HL-60 (cell line): ENCODE measurements at regions not wholly inside any gene's neighbourhood (a gene's known extent, or its start where the extent isn't known, plus 50 kb on each side); places are given as distances from the start of the nearest gene placed in this dataset.

Source experiments
- DNase-seq, 2 experiments: peaks; one replicate each; pipeline ENCODE4 v3.0.0-alpha.2; 2010 to 2020; ENCODE audit warnings: low read depth in 1 of 2, low spot score in 1 of 2
- H3K27ac ChIP-seq: fragments of 250-450 bp; sonication (Bioruptor Pico); replicated peaks from 2 replicates; pipeline ENCODE4 v1.5.1; 2020; ENCODE audit warnings: mild to moderate bottlenecking, moderate library complexity
- H3K27me3 ChIP-seq: fragments of 250-450 bp; sonication (Bioruptor Pico); 2 replicates; pipeline ENCODE4 v1.5.1; 2021; ENCODE audit warnings: mild to moderate bottlenecking, moderate library complexity; ENCODE audit not compliant: insufficient read depth, poor library complexity, severe bottlenecking
- H3K4me3 ChIP-seq: replicated peaks from 2 replicates; pipeline ENCODE4 v1.5.1; 2011; ENCODE audit warnings: mild to moderate bottlenecking, control low read depth, low read length; ENCODE audit not compliant: insufficient read depth
- CTCF ChIP-seq: IDR thresholded peaks from one replicate; pipeline ENCODE4 v1.5.1; 2011; ENCODE audit warnings: low read length, control low read depth, inconsistent platforms; ENCODE audit not compliant: insufficient read depth
- GABPA ChIP-seq: IDR thresholded peaks from 2 replicates; pipeline ENCODE4 v1.6.1; 2012; ENCODE audit warnings: low read depth
- POLR2AphosphoS5 ChIP-seq: IDR thresholded peaks from 2 replicates; pipeline ENCODE4 v1.6.1; 2012; ENCODE audit warnings: low read depth
- REST ChIP-seq: IDR thresholded peaks from 2 replicates; pipeline ENCODE4 v1.6.1; 2012; ENCODE audit warnings: low read depth; ENCODE audit not compliant: insufficient replicate concordance
- SPI1 ChIP-seq: IDR thresholded peaks from 2 replicates; pipeline ENCODE4 v1.6.1; 2012; ENCODE audit warnings: low read depth, mild to moderate bottlenecking, borderline replicate concordance

DNA sequence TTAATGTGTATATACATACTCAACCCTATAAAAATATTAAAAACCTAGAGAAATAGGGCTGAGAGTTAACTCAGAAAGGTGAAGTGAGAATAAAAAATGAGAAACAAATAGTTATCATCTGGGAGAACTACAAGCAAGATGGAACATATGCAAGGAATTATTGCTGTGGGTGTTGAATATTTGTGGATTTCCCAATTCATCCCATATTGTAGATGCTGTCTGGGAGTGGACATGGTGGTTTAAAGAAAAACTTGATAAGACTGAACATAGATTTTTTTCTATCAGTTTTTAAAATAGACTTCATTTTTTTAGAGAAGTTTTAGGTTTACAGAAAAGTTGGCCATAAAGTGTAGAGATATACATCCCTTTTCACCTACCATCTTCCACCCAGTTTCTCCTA lies 263.5 kb downstream of the SPATA31D1 start:
- TF ChIP-seq POLR2AphosphoS5 (no peak), GABPA (no peak), REST (no peak), SPI1 (no peak), CTCF (no peak)
- Histone ChIP-seq H3K27ac (no peak overlapping the region), H3K27me3 (no peaks in the 10 kb centered on the region), H3K4me3 (no peak overlapping the region)
- DNase-seq = no peak

GRCh38 chr9:82254646-82255367 lies 266.2 kb downstream of the SPATA31D1 start:
- H3K4me3 ChIP-seq = no peak overlapping the region
- H3K27ac ChIP-seq = no peak overlapping the region
- DNase-seq = no peak

DNA sequence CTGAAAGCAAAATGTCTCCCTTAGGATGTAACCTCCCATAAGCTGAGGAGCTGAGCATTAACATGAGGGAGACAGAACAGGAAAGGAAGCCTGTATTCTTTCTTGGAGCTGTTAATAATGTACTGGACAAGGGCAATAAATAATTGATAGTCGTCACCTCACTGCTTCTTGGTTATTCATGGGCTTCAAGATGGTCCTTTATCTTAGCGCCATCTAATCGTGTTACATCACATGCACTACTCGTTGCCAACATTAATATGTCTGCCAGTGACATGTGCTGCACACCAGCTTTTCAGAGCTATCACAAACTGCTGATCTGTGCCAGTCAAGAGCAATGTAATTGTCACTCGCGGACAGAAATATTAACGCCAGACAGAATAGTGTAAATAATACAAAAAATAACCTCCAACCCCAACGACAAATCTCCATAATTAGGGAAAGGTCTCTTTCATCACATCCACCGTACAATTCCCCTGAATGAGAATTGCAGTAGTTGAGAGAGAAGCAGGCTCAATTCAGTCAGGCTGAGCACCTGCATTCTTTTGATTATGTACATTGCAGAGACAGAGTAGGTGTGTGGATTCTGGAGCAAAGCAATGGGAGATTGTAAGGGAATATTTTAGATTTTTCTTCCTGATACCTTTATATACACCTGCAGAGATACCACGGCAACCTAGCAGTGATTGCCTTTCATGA lies 267.1 kb downstream of the SPATA31D1 start:
- Histone ChIP-seq H3K27ac (no peak overlapping the region), H3K27me3 (no peaks in the 10 kb centered on the region), H3K4me3 (no peak overlapping the region)
- no peak for DNase-seq
- TF ChIP-seq CTCF (no peak), REST (no peak), POLR2AphosphoS5 (no peak), SPI1 (no peak)

More at GRCh38 chr9:82254646-82255367, 266.2 kb downstream of the SPATA31D1 start:
- H3K27me3 ChIP-seq = no peaks in the 10 kb centered on the region
- no peak for TF ChIP-seq CTCF
- TF ChIP-seq SPI1 = peak; percentile 21; the same call in 1 of the 2 replicates

- Histone ChIP-seq H3K27me3 (no peaks in the 10 kb centered on the region), H3K4me3 (no peak overlapping the region), H3K27ac (no peak overlapping the region)
- DNase-seq = no peak
- TF ChIP-seq CTCF (no peak), GABPA (no peak), REST (no peak), POLR2AphosphoS5 (no peak), SPI1 (no peak)
Observed at GRCh38 chr9:82260691-82261090, 272.1 kb downstream of the SPATA31D1 start.
